Forelimb muscle (tissue), 1 donor: ENCODE measurements at regions not wholly inside any gene's neighbourhood (a gene's known extent, or its start where the extent isn't known, plus 50 kb on each side); places are given as distances from the start of the nearest gene placed in this dataset.

Experiments
- DNase-seq: peaks from one replicate; pipeline ENCODE4 v3.0.0-alpha.2; 2013; ENCODE audit warnings: low read depth

GRCh38 chr9:115169003-115169402 is 51.0 kb upstream of the TNC start:
- no peak for DNase-seq

- DNase-seq, result no peak
Measured at GRCh38 chr9:115170358-115171073, 52.6 kb upstream of the TNC start.

- no peak for DNase-seq
Measured at GRCh38 chr9:115171921-115172388, 54.0 kb upstream of the TNC start.

GRCh38 chr9:115182264-115182663 is 64.3 kb upstream of the TNC start:
- DNase-seq, result no peak

- DNase-seq, result no peak
Measured at GRCh38 chr9:115183436-115183835, 65.5 kb upstream of the TNC start.

- no peak for DNase-seq
Measured at GRCh38 chr9:115189686-115190085, 71.7 kb upstream of the TNC start.

- DNase-seq, result no peak
Measured at GRCh38 chr9:115191667-115192066, 73.7 kb upstream of the TNC start.

- DNase-seq, result no peak
Measured at GRCh38 chr9:115192280-115192679, 74.3 kb upstream of the TNC start.

- DNase-seq, result peak; percentile 75
Measured at GRCh38 chr9:115192835-115193525, 75.0 kb upstream of the TNC start.

GRCh38 chr9:115193777-115194176 is 75.8 kb upstream of the TNC start:
- DNase-seq, result no peak

GRCh38 chr9:115194216-115194615 is 76.3 kb upstream of the TNC start:
- DNase-seq, result no peak

GRCh38 chr9:115195912-115196311 is 78.0 kb upstream of the TNC start:
- DNase-seq, result no peak

GRCh38 chr9:115196919-115197318 is 79.0 kb upstream of the TNC start:
- no peak for DNase-seq

- no peak for DNase-seq
Measured at GRCh38 chr9:115198001-115198400, 80.0 kb upstream of the TNC start.

GRCh38 chr9:115200711-115201505 is 83.0 kb upstream of the TNC start:
- no peak for DNase-seq

- DNase-seq, result no peak
Measured at GRCh38 chr9:115202181-115202580, 84.2 kb upstream of the TNC start.

- DNase-seq, result no peak
Measured at GRCh38 chr9:115202960-115203751, 85.2 kb upstream of the TNC start.

GRCh38 chr9:115204904-115205453 is 87.0 kb upstream of the TNC start:
- DNase-seq, result no peak

- DNase-seq, result no peak
Measured at GRCh38 chr9:115207003-115207836, 89.3 kb upstream of the TNC start.

- DNase-seq, result no peak
Measured at GRCh38 chr9:115208501-115208900, 90.5 kb upstream of the TNC start.
